ENCODE measurements at regions not wholly inside any gene's neighbourhood (a gene's known extent, or its start where the extent isn't known, plus 50 kb on each side); places are given as distances from the start of the nearest gene placed in this dataset.
"Not testable (repeated sequence)": the region's sequence is repeated elsewhere in the genome, so short reads cannot be mapped to it uniquely, and the experiment has no call there.

GRCh38 chr2:234693191-234693590 lies 196.3 kb upstream of the ARL4C start:
- not testable (repeated sequence) for DNase-seq (ENCODE audit: low read depth)

DNA sequence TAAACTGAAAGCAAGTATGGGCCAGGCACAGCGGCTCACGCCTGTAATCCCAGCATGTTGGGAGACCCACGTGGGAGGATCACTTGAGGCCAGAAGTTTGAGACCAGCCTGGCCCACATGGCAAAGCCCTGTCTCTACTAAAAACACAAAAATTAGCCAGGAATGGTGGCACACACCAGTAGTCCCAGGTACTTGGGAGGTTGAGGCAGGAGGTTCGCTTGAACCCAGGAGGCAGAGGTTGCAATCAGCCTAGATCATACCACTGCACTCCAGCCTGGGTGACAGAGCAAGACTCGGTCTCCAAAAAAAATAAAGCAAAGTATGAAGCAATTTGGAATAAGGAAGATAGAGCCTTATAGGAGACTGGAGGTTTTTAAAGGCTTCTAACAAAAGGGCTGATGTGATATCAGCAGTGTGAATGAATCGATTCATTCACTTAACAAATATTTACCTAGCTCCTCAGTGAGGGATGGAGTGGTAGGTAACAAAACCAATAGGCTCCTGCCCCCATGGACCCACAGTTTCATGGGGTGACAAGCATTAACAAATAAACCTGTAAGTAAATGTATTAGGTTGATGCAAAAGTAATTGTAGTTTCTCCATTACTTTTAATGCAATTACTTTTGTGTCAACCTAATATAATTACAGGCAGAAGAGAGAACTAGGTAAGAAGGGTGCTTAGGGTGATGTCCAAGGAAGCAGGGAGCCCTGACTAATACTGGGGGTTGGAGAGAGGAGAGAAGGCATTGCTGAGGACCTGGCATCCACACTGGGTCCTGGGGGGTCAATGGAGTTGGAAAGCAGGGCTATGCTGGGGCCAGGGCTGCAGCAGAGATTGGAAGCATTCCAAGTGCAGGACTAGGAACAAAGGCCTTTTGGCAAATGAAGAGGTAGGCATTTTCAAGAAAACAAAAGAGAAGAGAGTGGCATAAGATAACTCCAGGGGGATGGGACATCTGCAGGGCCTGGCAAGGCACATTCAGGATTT lies 195.4 kb upstream of the ARL4C start:
- no peak for DNase-seq (ENCODE audit: low read depth)

- DNase-seq (ENCODE audit: low read depth): no peak
These were observed 194.3 kb upstream of the ARL4C start for GRCh38 chr2:234691214-234691575.

GRCh38 chr2:234690569-234691213 lies 193.8 kb upstream of the ARL4C start:
- no peak for DNase-seq (ENCODE audit: low read depth)

- no peak for DNase-seq (ENCODE audit: low read depth)
These were observed 193.1 kb upstream of the ARL4C start for GRCh38 chr2:234689911-234690379.

GRCh38 chr2:234687718-234688475 lies 191.0 kb upstream of the ARL4C start:
- no peak for DNase-seq (ENCODE audit: low read depth)

GRCh38 chr2:234686088-234686890 lies 189.4 kb upstream of the ARL4C start:
- DNase-seq (ENCODE audit: low read depth): no peak

DNA sequence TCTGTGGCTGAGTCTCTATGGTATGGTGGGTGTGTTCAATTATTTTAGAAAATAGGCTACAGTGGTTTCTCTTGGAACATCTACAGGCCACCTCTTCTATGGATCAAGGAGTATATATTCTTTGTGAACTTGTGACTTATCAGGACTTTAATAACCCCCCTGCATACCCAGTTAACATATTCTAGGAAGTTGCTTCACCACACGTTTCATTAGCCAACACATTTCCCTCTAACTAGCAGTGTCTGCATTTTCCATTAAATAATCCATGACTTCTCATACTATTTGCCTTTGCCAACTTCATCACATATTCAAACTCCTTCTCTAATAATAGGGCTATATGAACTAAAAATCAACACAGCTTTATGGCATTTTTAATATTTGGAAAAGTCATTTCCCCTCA lies 187.6 kb upstream of the ARL4C start:
- DNase-seq (ENCODE audit: low read depth): no peak

DNA sequence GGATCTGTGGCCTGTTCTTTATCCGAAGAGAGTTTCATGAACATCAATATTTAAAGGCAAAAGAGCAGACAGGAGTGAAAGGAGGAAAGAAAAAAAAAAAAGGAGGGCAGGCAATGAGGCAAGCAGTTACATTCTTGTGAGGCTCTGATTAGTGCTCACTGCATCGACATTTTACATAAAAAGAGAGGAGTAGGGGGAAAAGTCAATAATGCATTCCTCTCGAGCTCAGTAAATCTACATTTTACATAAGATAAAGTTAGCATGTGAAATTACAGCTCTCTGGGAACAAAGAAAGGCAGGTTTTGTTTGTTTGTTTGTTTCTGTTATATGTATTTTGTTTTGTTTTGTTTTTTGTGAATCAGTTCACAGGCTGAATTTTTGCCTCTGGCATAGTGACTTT lies 187.1 kb upstream of the ARL4C start:
- DNase-seq (ENCODE audit: low read depth): no peak

DNA sequence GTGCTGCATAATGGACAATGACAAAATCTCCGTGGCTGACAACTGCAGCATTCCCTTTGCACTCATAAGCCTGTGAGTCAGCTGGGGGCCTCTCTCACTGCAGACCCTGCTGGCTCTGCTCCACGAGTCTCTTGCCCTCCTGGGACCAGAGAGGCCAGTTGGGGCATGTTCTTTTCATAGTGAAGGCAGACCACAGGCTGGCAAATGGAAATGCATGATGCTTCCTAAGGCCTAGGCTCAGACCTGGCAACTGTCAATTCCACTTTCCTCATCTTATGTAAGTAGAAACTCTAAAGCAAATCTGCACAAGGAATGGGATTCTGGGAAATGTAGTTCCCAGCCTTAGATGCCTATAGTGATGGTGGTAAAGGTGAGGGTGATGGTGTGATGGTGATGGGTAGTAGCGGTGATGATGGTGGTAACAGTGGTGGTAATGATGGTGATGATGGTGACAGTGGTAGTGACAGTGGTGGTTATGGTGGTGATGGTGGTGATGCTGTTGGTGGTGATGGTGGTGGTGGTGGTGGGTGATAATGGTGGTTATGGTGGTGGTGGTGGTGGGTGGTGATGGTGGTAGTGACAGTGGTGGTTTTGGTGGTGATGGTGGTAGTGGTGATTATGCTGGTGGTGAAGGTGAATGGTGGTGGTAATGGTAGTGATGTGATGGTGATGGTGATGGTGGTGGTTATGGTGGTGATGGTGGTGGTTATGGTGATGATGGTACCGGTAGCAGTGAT lies 185.8 kb upstream of the ARL4C start:
- DNase-seq (ENCODE audit: low read depth): no peak

DNA sequence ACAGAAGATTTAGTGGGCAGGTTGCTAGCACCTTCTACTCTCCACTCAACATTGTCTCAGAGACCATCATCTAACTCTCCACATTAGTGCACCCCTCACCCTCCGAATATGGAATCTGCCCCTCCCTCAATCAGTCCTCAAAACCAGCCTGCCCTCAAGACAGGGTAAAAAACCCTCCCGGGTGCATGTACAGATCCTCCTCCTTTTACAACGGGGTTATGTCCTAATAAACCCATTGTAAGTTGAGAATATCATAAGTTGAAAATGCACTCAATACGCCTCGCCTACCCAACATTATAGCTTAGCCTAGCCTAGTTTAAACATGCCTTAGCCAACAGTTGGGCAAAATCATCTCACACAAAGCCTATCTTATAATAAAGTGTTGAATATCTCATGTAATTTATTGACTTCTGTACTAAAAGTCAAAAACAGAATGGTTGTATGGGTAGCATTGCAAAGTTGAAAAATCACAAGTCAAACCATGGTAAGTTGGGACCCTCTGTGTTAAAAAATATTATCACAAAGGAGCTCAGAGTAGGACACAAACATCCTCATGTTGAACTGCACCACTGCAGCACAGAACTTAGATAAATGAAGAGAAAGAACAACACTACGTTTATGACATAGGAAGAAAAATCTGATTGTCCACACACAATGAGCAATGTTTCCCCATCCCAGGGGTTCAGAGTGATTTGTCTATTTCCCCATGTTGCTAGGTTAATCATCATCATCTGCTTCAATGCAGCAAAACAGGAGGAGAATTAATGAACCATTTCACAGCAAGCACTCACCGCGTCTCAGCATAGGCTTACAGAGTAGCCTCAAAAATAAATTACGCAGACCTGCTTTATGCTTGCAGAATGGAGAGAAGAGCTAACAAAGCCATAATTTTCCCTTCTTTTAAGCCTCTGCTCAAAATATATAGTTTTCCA lies 184.1 kb upstream of the ARL4C start:
- DNase-seq (ENCODE audit: low read depth): no peak

DNA sequence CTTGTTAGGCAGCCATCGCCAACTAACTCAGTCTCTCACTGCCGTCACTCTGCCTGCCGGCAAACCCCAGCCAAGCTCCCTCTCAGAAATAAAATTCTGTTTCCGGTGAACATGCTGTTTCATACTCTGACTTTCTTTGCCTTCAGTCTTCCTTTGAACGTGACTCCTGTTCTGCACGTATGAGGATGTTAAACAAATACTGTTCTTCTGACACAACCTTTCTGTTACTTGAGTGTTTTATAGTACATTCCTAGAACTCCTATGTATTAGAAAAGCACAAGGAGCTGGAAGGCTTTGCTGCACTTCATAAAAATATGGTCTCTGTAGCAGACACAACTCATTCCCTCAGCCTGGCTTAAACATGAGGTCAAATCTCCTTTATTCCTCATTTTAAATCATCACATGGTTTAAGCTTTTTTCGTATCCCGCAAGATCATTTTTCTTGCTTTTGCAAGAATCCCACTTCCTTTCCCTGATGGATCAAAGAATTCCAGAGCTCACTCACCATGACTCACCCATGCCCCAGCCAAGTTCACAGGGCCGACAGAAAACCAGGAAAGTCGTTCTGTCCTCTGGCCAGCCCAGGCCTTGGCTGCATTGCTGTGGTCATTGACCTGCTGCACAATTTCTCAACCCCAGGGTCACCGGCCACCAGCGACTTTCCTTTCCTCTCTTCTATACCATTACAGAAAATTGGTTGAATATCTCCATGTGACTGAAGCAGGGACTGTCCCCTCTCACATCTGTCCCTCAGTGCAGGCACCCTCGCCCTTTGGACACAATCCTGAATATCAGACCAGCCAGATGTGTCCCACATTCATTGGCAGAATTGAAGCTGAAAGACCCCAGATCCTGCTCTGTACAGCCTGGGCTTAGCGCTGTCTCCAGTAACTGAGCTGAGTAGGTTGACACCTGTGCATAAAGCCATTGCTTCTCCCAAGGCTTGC lies 183.1 kb upstream of the ARL4C start:
- no peak for DNase-seq (ENCODE audit: low read depth)

GRCh38 chr2:234679301-234679740 lies 182.4 kb upstream of the ARL4C start:
- DNase-seq (ENCODE audit: low read depth): no peak

- DNase-seq (ENCODE audit: low read depth): no peak
These were observed 181.8 kb upstream of the ARL4C start for GRCh38 chr2:234678711-234679110.

- DNase-seq (ENCODE audit: low read depth): no peak
These were observed 181.1 kb upstream of the ARL4C start for GRCh38 chr2:234677758-234678538.

DNA sequence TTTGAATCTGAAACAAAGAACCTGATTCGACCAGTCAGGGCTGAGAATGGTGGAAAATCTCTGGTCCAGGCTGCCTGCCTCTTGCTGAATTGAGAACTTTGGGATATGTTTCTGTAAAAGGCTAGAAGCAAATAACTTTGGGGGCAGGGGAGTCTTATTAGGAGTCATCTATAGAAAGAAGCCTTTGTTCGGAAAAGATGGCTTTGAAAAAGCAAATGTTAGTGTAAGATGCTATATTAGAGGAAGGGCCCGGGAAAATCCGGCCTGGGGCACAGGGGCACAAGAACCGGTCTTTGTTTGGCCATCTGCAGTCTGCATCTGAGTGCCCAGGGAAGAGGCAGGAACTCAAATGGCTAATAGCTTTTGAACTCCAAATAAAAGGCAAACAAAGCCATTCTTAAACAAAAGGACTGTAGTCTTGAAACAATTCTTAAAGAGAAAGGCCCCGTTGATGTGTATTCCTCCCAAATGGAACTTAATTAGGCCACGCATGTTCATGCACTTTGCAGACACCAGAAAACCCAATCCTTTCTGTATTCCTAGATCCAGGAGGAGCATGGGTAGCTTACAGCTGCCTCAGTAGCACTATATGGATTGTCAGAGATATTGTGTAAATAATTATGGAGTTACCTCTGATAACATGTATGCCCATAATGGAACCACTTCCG lies 180.0 kb upstream of the ARL4C start:
- DNase-seq (ENCODE audit: low read depth): no peak

- DNase-seq (ENCODE audit: low read depth): no peak
These were observed 179.4 kb upstream of the ARL4C start for GRCh38 chr2:234676109-234676782.
